HG02885 (cell line): ENCODE measurements at regions not wholly inside any gene's neighbourhood (a gene's known extent, or its start where the extent isn't known, plus 50 kb on each side); places are given as distances from the start of the nearest gene placed in this dataset.

Experiments used
- ATAC-seq: cut with Tn5 transposase; IDR thresholded peaks from one replicate; pipeline ENCODE4 v1.9.1; 2021; ENCODE audit warnings: mild to moderate bottlenecking; ENCODE audit not compliant: unreplicated experiment, poor library complexity

DNA sequence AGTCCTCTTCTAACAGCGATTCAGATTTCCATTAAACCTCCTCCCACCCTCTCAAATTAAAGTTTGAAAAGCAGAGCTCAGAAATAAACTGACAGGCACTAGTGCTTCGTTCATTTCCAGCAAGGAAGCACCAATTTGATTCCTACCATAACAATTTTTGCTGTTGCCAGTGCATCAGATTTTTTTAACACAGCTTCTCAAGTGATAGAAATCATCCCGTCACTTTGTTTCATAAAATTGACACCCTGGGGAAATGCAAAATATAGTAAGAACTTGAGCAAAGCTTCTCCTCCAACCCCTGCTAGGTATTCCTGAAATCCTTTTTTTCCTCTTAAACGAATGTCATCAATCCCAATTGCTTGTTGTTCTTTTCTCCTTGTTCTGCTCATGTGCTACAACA, 332.1 kb downstream of the FOXG1 start:
- no peak for ATAC-seq

GRCh38 chr14:29102266-29102665, 335.7 kb downstream of the FOXG1 start:
- no peak for ATAC-seq

DNA sequence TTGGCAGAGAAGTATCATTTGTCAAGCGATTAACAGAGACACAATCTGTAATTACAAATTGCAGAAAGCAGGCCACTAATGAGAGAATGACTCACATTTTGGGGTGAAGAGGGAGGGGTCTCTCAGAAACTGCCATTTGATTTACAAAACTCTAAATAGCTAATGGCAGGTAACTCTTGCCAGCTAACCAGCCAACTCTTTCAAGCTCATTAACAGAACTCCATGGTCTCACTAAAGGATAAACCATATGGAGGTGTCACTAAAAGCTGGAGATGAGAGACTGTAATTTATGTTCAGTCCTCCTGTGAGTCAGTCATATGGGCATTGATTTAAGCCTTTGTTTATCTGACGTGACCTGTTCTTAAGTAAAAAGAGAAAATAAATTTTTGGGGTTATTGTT, 336.4 kb downstream of the FOXG1 start:
- no peak for ATAC-seq

DNA sequence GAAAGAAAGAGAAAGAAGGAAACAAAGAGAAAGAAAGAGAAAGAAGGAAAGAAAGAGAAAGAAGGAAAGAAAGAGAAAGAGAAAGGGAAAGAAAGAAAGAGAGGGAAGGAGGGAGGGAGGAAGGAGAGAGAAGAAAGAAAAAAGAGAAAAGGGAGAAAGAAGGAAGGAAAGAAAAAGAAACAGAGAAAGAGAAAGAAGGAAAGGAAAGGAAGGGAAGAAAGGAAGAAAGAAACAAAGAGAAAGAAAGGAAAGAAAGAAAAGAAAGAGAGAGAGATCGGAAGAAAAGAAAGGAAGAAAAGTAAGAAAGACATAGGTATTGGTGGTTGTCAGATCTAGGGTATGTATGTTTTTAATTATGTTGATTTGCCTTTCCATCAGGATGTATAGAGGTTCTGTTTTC, 342.3 kb downstream of the FOXG1 start:
- ATAC-seq: no peak

- no peak for ATAC-seq
Measured at GRCh38 chr14:29109589-29109988, 343.0 kb downstream of the FOXG1 start.

DNA sequence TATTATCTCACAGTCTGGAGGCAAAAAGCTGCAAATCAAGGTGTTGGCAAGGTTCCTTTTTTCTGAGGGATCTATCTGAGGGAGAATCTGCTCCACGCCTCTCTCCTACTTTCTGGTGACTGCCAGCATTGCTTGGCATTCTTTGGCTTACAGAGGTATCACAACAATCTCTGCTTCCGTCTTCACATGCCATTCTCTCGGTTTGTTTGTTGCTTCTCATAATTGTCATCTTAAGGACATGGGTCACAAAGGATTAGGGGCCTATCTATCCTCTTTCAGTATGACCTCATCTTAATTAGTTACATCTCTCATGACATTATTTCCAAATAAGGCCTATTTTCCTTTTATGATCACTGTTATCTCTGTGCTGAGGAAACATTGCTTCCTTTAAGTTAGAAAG, 345.0 kb downstream of the FOXG1 start:
- ATAC-seq: no peak

DNA sequence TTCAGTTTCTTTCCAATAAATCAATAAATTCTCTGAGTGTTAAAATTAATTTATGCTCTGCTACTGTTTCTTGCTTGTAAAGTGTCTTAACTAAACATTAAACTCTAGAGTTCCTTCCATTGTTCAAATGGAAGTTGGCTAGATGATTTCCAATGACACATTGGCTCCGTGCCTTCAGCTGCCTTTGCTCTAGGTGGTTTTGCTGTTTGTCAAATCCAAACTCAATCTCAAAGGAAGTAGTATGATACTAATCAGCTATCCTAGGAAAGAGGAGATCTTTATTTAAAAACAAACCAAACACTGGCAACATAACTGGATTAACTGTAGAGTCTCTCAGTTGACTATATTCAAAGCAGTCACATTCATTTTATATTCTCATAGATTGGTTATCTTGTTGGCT, 356.4 kb downstream of the FOXG1 start:
- no peak for ATAC-seq

DNA sequence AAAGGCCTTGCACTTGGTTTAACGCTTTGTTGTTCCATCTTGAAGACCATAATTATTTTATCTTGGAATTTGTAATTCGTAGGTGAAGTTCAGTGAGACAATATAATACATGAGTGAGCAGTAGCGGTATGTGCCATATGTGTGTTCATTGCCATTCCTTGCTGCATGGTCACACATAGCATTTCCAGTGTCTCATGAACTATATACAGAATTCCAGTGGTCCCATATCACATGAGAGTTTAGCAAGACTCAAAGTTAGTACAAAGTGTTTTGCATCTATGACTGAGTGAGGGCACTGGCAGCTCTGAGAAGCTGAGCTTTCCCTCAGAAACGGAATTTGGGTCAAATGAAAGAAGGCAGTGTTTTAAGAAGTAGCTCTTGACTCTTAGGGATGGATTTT, 359.8 kb downstream of the FOXG1 start:
- ATAC-seq: no peak

DNA sequence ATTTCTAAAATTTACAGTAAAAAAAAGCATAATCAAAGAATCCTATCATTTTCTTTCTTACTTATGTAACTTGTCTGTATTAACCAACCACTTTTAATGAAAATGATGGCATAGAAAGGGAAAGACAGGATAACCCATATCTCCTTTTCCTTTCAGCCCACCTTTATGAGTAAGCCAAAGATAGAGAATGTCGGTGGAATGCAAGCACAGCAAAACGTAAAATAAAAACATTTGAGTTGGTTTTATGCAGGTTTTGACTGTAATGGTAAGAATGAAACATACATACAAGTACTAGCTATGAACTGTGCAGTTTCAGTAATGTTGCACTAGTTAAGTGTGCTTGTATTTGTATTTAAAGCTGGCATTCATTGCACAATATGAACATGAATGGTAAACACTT, 360.3 kb downstream of the FOXG1 start:
- no peak for ATAC-seq

DNA sequence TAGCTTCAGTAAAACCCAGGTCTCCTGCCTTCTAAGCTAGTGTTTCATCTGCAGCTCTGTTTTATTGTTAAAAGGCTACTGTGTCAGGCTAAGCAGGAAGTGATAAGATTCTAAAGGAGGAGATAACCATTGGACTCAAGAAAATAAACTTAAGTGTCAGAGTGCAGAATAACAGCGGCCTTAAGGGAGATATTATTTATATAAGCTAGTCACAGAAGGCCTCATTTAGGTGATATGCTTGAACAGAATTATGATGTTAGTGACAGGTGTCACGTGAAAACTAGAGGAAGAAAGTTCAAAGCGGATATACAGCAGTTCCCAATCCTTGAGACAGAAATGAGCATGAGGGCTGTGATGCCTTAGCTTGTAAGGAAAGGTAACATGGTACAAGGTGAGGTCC, 373.4 kb downstream of the FOXG1 start:
- ATAC-seq: no peak

- ATAC-seq: no peak
Measured at GRCh38 chr14:29144621-29145020, 378.0 kb downstream of the FOXG1 start.

- ATAC-seq: no peak
Measured at GRCh38 chr14:29148221-29148620, 381.6 kb downstream of the FOXG1 start.

- no peak for ATAC-seq
Measured at GRCh38 chr14:29149798-29150197, 383.2 kb downstream of the FOXG1 start.

GRCh38 chr14:29150659-29151058, 384.1 kb downstream of the FOXG1 start:
- no peak for ATAC-seq

GRCh38 chr14:29156096-29156495, 389.5 kb downstream of the FOXG1 start:
- ATAC-seq: no peak

- ATAC-seq: no peak
Measured at GRCh38 chr14:29161593-29161992, 395.0 kb downstream of the FOXG1 start.

DNA sequence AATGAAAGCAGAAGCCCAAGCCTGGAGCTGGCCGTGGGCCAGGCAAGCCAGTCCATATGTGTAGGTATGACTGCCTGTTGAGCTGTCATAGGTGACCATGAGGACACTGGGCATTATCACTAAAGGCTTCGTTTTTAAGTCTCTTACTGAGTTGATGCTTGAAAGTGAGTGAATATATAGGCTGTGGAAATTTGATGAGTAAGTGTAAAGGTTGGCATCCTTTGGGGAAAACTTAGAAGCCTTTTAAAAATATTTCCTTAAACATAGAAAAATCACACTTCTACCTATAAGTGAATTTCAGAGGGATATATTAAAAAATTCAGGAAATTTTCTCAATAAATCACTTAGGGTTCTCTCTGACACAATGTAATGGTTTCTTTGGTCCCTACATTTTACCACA, 396.5 kb downstream of the FOXG1 start:
- ATAC-seq: no peak

- no peak for ATAC-seq
Measured at GRCh38 chr14:29165431-29165830, 398.8 kb downstream of the FOXG1 start.

DNA sequence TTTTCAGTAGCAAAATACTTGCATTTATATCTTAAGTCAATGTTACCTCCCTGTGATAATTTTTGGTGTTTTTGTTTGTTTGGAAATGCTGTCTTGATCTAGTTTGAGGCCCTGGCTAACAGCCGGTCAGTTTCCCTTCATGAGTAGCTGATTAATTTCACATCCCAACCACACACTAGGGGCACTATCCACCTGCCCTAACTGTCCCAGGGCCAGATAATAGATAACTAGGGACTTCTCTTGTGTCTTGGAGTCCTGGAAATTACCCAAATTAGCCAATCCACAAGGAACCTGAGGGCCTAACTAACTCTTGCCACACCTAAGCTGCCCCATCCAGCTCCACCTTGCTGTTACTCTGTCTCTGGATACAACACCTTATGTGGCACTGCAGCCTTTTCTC, 399.9 kb downstream of the FOXG1 start:
- no peak for ATAC-seq

- no peak for ATAC-seq
Measured at GRCh38 chr14:29168149-29168548, 401.6 kb downstream of the FOXG1 start.

- ATAC-seq: no peak
Measured at GRCh38 chr14:29169408-29169807, 402.8 kb downstream of the FOXG1 start.

- ATAC-seq: no peak
Measured at GRCh38 chr14:29175706-29176105, 409.1 kb downstream of the FOXG1 start.

DNA sequence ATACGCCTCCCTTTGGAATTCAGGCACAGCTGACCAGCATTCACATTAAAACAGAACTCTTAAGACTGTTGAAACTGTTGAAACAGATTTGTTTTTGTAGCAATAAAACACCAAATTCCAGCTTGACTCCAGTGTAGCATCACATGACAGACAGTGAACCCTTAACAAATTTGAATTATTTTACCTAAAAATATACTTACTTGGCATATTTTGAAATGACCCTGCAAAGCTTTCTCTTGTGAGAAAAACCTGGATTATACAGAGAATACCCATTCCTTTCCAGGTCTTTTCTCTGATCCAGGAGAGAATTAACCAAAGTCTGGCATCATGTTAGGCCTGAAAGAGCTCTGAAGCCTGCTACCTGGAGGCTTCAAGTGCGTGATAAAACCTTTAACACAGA, 410.3 kb downstream of the FOXG1 start:
- ATAC-seq: no peak
